ENCODE measurements at regions not wholly inside any gene's neighbourhood (a gene's known extent, or its start where the extent isn't known, plus 50 kb on each side); places are given as distances from the start of the nearest gene placed in this dataset.

- H3K9me3 ChIP-seq (ENCODE audit: control insufficient read depth, low read length), result no peaks in the 10 kb centered on the region
- ATAC-seq (peak in 1 of 2 donors; percentile 65), DNase-seq (no peak)
- intact Hi-C loops (cut with DNase I), result no loop called here
- 33% methylated on average over 8 of the region's 8 CpGs for WGBS
- H3K4me1 ChIP-seq (ENCODE audit: control insufficient read depth, insufficient read depth, low read length), result no peaks in the 10 kb centered on the region
- H3K4me3 ChIP-seq (ENCODE audit: low read length), result no peak overlapping the region
- peak overlapping the region; percentile 33 for H3K27ac ChIP-seq (ENCODE audit: low read length)
- H3K27me3 ChIP-seq (ENCODE audit: control insufficient read depth, insufficient read depth), result no peaks in the 10 kb centered on the region
These were observed 53.2 kb upstream of the LSM14A start for GRCh38 chr19:34118879-34119748.

GRCh38 chr19:34120141-34120540, 52.2 kb upstream of the LSM14A start:
- Histone ChIP-seq H3K4me1 (ENCODE audit: control insufficient read depth, insufficient read depth, low read length) (no peaks in the 10 kb centered on the region), H3K4me3 (ENCODE audit: low read length) (no peak overlapping the region), H3K27ac (ENCODE audit: low read length) (no peak overlapping the region), H3K27me3 (ENCODE audit: control insufficient read depth, insufficient read depth) (no peaks in the 10 kb centered on the region), H3K9me3 (ENCODE audit: control insufficient read depth, low read length) (no peaks in the 10 kb centered on the region)
- ATAC-seq (no peak), DNase-seq (no peak)
- WGBS, result 85% methylated on average over 11 of the region's 11 CpGs
- intact Hi-C loops (cut with DNase I), result no loop called here

GRCh38 chr19:34120846-34121639, 51.3 kb upstream of the LSM14A start:
- H3K27me3 ChIP-seq (ENCODE audit: control insufficient read depth, insufficient read depth), result no peaks in the 10 kb centered on the region
- no peak overlapping the region for H3K27ac ChIP-seq (ENCODE audit: low read length)
- WGBS, result 68% methylated on average over 8 of the region's 8 CpGs
- ATAC-seq (no peak), DNase-seq (peak in 1 of 3 donors; percentile 56)
- intact Hi-C loops (cut with DNase I), result no loop called here
- H3K4me3 ChIP-seq (ENCODE audit: low read length), result no peak overlapping the region
- H3K9me3 ChIP-seq (ENCODE audit: control insufficient read depth, low read length), result no peaks in the 10 kb centered on the region
- H3K4me1 ChIP-seq (ENCODE audit: control insufficient read depth, insufficient read depth, low read length), result no peaks in the 10 kb centered on the region
